WTC11 (cell line): ENCODE measurements at regions not wholly inside any gene's neighbourhood (a gene's known extent, or its start where the extent isn't known, plus 50 kb on each side); places are given as distances from the start of the nearest gene placed in this dataset.

Experiments used
- ATAC-seq: fragments of 200-7000 bp; cut with Tn5 transposase; 2 replicates; pipeline ENCODE4 v1.10.0; 2021; ENCODE audit warnings: mild to moderate bottlenecking, moderate library complexity
- CTCF ChIA-PET: fragments of 300-600 bp; sonication (Branson Sonifier 250); formaldehyde crosslinking; loops from one replicate; lab custom pipeline; 2021; ENCODE audit warnings: antibody characterized with exemption; lab: Charles Lee
- POLR2A ChIA-PET: fragments of 350-600 bp; sonication (Branson Sonifier 250); formaldehyde crosslinking; loops from one replicate; lab custom pipeline; 2021; ENCODE audit warnings: antibody characterized with exemption; lab: Charles Lee
- DNase-seq: peaks from one replicate; pipeline ENCODE4 v3.0.0; 2021; ENCODE audit warnings: low spot score
- H3K27ac Mint-ChIP-seq: 2 replicates; pipeline ENCODE4 v1.8.0; 2021; ENCODE audit warnings: mixed read lengths
- H3K27me3 Mint-ChIP-seq: 2 replicates; pipeline ENCODE4 v1.8.0; 2021; ENCODE audit warnings: low read depth, mild to moderate bottlenecking, moderate library complexity, mixed read lengths
- H3K36me3 Mint-ChIP-seq: 2 replicates; pipeline ENCODE4 v1.8.0; 2021; ENCODE audit warnings: mixed read lengths
- H3K4me1 Mint-ChIP-seq: 2 replicates; pipeline ENCODE4 v1.8.0; 2022; ENCODE audit warnings: mixed read lengths
- H3K4me3 Mint-ChIP-seq: 2 replicates; pipeline ENCODE4 v1.8.0; 2021; ENCODE audit warnings: mild to moderate bottlenecking, moderate library complexity, mixed read lengths
- H3K9me3 Mint-ChIP-seq: 2 replicates; pipeline ENCODE4 v1.8.0; 2021; ENCODE audit warnings: mixed read lengths
- AFF4 ChIP-seq: sonication (generic); formaldehyde crosslinking; IDR thresholded peaks from 2 replicates; pipeline ENCODE4 v1.8.1; 2023; ENCODE audit warnings: mild to moderate bottlenecking, missing genetic modification reagents, borderline replicate concordance
- ELF4 ChIP-seq: sonication (generic); formaldehyde crosslinking; IDR thresholded peaks from 2 replicates; pipeline ENCODE4 v1.8.1; 2022; ENCODE audit warnings: low read depth, mild to moderate bottlenecking, moderate library complexity, missing genetic modification reagents
- FOXK1 ChIP-seq: sonication (generic); formaldehyde crosslinking; IDR thresholded peaks from 2 replicates; pipeline ENCODE4 v1.8.0; 2022; ENCODE audit warnings: mild to moderate bottlenecking, moderate library complexity, missing genetic modification reagents
- GABPB1 ChIP-seq: sonication (generic); formaldehyde crosslinking; IDR thresholded peaks from 2 replicates; pipeline ENCODE4 v1.8.1; 2023; ENCODE audit warnings: mild to moderate bottlenecking, missing genetic modification reagents
- GTF2I ChIP-seq: fragments of 250-450 bp; sonication (Bioruptor Pico); conservative IDR thresholded peaks from 2 replicates; pipeline ENCODE4 v1.4.0; 2021; ENCODE audit warnings: mild to moderate bottlenecking
- IRF2 ChIP-seq: sonication (generic); formaldehyde crosslinking; IDR thresholded peaks from 2 replicates; pipeline ENCODE4 v1.8.0; 2022; ENCODE audit warnings: low read depth, missing genetic modification reagents, borderline replicate concordance
- KAT7 ChIP-seq: sonication (generic); formaldehyde crosslinking; IDR thresholded peaks from 2 replicates; pipeline ENCODE4 v1.8.1; 2023; ENCODE audit warnings: missing genetic modification reagents, mild to moderate bottlenecking, borderline replicate concordance
- NR1H2 ChIP-seq: sonication (generic); formaldehyde crosslinking; IDR thresholded peaks from 2 replicates; pipeline ENCODE4 v1.9.0; 2021; ENCODE audit warnings: mild to moderate bottlenecking, moderate library complexity, missing genetic modification reagents
- TCF7 ChIP-seq: sonication (generic); formaldehyde crosslinking; IDR thresholded peaks from 2 replicates; pipeline ENCODE4 v1.8.0; 2022; ENCODE audit warnings: mild to moderate bottlenecking, low read depth, missing genetic modification reagents, moderate library complexity
- TEAD4 ChIP-seq: sonication (generic); formaldehyde crosslinking; IDR thresholded peaks from 2 replicates; pipeline ENCODE4 v1.8.0; 2022; ENCODE audit warnings: mild to moderate bottlenecking, missing genetic modification reagents
- TP53 ChIP-seq: sonication (generic); formaldehyde crosslinking; IDR thresholded peaks from 2 replicates; pipeline ENCODE4 v1.8.1; 2023; ENCODE audit warnings: mild to moderate bottlenecking, missing genetic modification reagents
- ZBTB43 ChIP-seq: sonication (generic); formaldehyde crosslinking; IDR thresholded peaks from 2 replicates; pipeline ENCODE4 v1.8.1; 2023; ENCODE audit warnings: mild to moderate bottlenecking, missing genetic modification reagents
- ZNF138 ChIP-seq: sonication (generic); formaldehyde crosslinking; conservative IDR thresholded peaks from 2 replicates; pipeline ENCODE4 v1.8.1; 2022; ENCODE audit warnings: mild to moderate bottlenecking, moderate library complexity, missing genetic modification reagents
- ZNF232 ChIP-seq: sonication (generic); formaldehyde crosslinking; IDR thresholded peaks from 2 replicates; pipeline ENCODE4 v1.8.0; 2022; ENCODE audit warnings: mild to moderate bottlenecking, missing genetic modification reagents
- TF ChIP-seq, protein P1 (sequence below): sonication (generic); formaldehyde crosslinking; IDR thresholded peaks from 2 replicates; pipeline ENCODE4 v1.8.1; 2022; ENCODE audit warnings: mild to moderate bottlenecking, moderate library complexity, missing genetic modification reagents
- TF ChIP-seq, protein P2 (sequence below): sonication (generic); formaldehyde crosslinking; IDR thresholded peaks from 2 replicates; pipeline ENCODE4 v1.8.1; 2023; ENCODE audit warnings: mild to moderate bottlenecking, missing genetic modification reagents
- TF ChIP-seq, protein P3 (sequence below): sonication (generic); formaldehyde crosslinking; IDR thresholded peaks from 2 replicates; pipeline ENCODE4 v1.8.0; 2022; ENCODE audit warnings: mild to moderate bottlenecking, missing genetic modification reagents

DNA sequence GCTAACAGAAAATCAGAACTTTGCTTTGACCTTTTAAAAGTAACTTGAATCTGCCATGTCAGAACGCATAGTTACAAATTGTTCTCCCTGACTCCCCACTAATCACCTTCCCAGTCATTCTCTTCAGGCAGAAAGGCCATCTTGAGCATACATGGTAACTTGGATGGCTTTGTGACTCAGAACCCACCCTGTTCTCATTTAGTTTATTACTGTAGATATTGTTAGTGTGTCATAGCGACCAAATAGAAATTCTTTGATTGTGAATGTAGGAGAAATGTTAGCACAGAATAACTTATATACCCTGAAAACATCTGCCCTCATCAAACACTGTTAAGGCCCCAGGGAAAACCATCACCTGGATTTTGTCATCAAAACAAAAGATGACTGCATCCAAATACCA is 382.0 kb downstream of the MAGEB5 start:
- Mint-ChIP-seq H3K36me3 (no peaks in the 10 kb centered on the region), H3K9me3 (peaks cover 14% of the 10 kb centered on the region; the same call in 1 of the 2 replicates), H3K27me3 (no peaks in the 10 kb centered on the region), H3K27ac (no peak overlapping the region), H3K4me3 (no peak overlapping the region), H3K4me1 (0 out of 2 replicates have a peak, but pooled peaks cover under 1% of the 10 kb centered on the region)
- ChIA-PET CTCF (no interaction called here), POLR2A (no interaction called here)
- DNase-seq (no peak), ATAC-seq (no peak)
- TF ChIP-seq ZBTB43 (no peak), GABPB1 (no peak), TP53 (no peak), ELF4 (no peak), KAT7 (CRISPR knock-in tag) (no peak), GTF2I (CRISPR knock-in tag) (no peak), AFF4 (CRISPR knock-in tag) (no peak)
- TF ChIP-seq, protein P1, sequence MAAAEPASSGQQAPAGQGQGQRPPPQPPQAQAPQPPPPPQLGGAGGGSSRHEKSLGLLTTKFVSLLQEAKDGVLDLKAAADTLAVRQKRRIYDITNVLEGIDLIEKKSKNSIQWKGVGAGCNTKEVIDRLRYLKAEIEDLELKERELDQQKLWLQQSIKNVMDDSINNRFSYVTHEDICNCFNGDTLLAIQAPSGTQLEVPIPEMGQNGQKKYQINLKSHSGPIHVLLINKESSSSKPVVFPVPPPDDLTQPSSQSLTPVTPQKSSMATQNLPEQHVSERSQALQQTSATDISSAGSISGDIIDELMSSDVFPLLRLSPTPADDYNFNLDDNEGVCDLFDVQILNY (CRISPR knock-in tag): no peak
- TF ChIP-seq, all 79 proteins: peak for 0

DNA sequence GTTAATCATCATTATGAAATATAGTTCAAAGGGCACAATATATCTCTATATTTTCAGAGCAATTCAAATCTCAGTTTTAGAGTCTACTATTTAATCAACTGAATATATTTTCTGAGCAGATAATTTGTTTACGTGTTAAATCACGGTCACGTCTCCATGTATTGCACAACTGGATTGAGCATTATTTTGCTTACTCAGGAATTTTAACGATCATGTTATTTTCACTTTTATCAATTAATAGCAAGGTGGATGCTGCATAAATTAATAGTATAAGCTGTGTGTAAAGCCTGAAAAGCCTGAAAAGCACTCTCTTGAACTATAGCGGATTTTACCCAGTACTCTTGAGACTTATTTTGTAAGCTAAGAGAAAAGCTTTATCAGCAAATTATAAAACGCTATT is 374.9 kb downstream of the MAGEB5 start:
- ATAC-seq: no peak
- ChIA-PET POLR2A (no interaction called here), CTCF (no interaction called here)
- Mint-ChIP-seq H3K36me3 (no peaks in the 10 kb centered on the region), H3K4me3 (no peak overlapping the region), H3K27me3 (no peaks in the 10 kb centered on the region), H3K9me3 (peaks cover 14% of the 10 kb centered on the region; the same call in 1 of the 2 replicates), H3K27ac (no peak overlapping the region), H3K4me1 (peaks cover 11% of the 10 kb centered on the region)
- no peak for DNase-seq
- TF ChIP-seq, protein P1 (CRISPR knock-in tag): no peak
- TF ChIP-seq, protein P2, sequence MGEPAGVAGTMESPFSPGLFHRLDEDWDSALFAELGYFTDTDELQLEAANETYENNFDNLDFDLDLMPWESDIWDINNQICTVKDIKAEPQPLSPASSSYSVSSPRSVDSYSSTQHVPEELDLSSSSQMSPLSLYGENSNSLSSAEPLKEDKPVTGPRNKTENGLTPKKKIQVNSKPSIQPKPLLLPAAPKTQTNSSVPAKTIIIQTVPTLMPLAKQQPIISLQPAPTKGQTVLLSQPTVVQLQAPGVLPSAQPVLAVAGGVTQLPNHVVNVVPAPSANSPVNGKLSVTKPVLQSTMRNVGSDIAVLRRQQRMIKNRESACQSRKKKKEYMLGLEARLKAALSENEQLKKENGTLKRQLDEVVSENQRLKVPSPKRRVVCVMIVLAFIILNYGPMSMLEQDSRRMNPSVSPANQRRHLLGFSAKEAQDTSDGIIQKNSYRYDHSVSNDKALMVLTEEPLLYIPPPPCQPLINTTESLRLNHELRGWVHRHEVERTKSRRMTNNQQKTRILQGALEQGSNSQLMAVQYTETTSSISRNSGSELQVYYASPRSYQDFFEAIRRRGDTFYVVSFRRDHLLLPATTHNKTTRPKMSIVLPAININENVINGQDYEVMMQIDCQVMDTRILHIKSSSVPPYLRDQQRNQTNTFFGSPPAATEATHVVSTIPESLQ (CRISPR knock-in tag): no peak
- TF ChIP-seq IRF2 (CRISPR knock-in tag): no peak

GRCh38 chrX:26586570-26586969 is 370.6 kb downstream of the MAGEB5 start:
- Mint-ChIP-seq H3K9me3 (no peaks in the 10 kb centered on the region), H3K27me3 (no peaks in the 10 kb centered on the region), H3K4me3 (no peak overlapping the region), H3K36me3 (no peaks in the 10 kb centered on the region), H3K27ac (no peak overlapping the region), H3K4me1 (peaks cover 11% of the 10 kb centered on the region)
- ATAC-seq (peak; percentile 59), DNase-seq (no peak)
- ChIA-PET POLR2A (no interaction called here), CTCF (no interaction called here)
- TF ChIP-seq, protein P1 (CRISPR knock-in tag): no peak
- TF ChIP-seq, protein P3, sequence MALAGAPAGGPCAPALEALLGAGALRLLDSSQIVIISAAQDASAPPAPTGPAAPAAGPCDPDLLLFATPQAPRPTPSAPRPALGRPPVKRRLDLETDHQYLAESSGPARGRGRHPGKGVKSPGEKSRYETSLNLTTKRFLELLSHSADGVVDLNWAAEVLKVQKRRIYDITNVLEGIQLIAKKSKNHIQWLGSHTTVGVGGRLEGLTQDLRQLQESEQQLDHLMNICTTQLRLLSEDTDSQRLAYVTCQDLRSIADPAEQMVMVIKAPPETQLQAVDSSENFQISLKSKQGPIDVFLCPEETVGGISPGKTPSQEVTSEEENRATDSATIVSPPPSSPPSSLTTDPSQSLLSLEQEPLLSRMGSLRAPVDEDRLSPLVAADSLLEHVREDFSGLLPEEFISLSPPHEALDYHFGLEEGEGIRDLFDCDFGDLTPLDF (CRISPR knock-in tag): no peak
- TF ChIP-seq NR1H2 (CRISPR knock-in tag) (no peak), FOXK1 (CRISPR knock-in tag) (no peak), ZBTB43 (no peak), TP53 (no peak), ZNF232 (CRISPR knock-in tag) (no peak), TEAD4 (CRISPR knock-in tag) (no peak), ZNF138 (no peak), TCF7 (CRISPR knock-in tag) (no peak)
